ENCODE measurements at regions not wholly inside any gene's neighbourhood (a gene's known extent, or its start where the extent isn't known, plus 50 kb on each side); places are given as distances from the start of the nearest gene placed in this dataset.

GRCh38 chr10:113278664-113279063 lies 274.2 kb upstream of the HABP2 start:
- peaks cover 0 to 3% (median 0%) of the 10 kb centered on the region in 3 donors for H3K27me3 ChIP-seq (ENCODE audit: insufficient read depth in 3 of 3, low read length in 2 of 3)
- H3K36me3 ChIP-seq (ENCODE audit: insufficient read depth in 1 of 2, low read depth in 1 of 2), result no peaks in the 10 kb centered on the region
- H3K27ac ChIP-seq, result no peak overlapping the region
- WGBS, 3 donors, result 51 to 56% (median 54%) methylated on average over 3 of the region's 3 CpGs
- H3K9me3 ChIP-seq, result peaks cover 13% of the 10 kb centered on the region
- intact Hi-C loops (cut with DNase I), result no loop called here
- TF ChIP-seq CTCF (IDR thresholded peaks at IDR 0.05), result no peak
- ATAC-seq, result no peak
- H3K4me1 ChIP-seq, result no peaks in the 10 kb centered on the region
- DNase-seq, result no peak
- H3K4me3 ChIP-seq, result no peak overlapping the region

- no peak for DNase-seq
- Histone ChIP-seq H3K27me3 (ENCODE audit: insufficient read depth in 3 of 3, low read length in 2 of 3) (peaks cover 0 to 3% (median 0%) of the 10 kb centered on the region in 3 donors), H3K4me3 (no peak overlapping the region), H3K36me3 (ENCODE audit: insufficient read depth in 1 of 2, low read depth in 1 of 2) (no peaks in the 10 kb centered on the region), H3K4me1 (no peaks in the 10 kb centered on the region), H3K27ac (no peak overlapping the region), H3K9me3 (peaks cover 13% of the 10 kb centered on the region)
- intact Hi-C loops (cut with DNase I), result no loop called here
- 84 to 92% (median 87%) methylated on average over 4 of the region's 4 CpGs for WGBS, 3 donors
- ATAC-seq, result no peak
- no peak for TF ChIP-seq CTCF (IDR thresholded peaks at IDR 0.05)
These were observed 273.6 kb upstream of the HABP2 start for GRCh38 chr10:113279262-113279661.

- no peak for TF ChIP-seq CTCF (IDR thresholded peaks at IDR 0.05)
- intact Hi-C loops (cut with DNase I), result no loop called here
- Histone ChIP-seq H3K36me3 (ENCODE audit: insufficient read depth in 1 of 2, low read depth in 1 of 2) (no peaks in the 10 kb centered on the region), H3K4me1 (no peaks in the 10 kb centered on the region), H3K9me3 (no peaks in the 10 kb centered on the region), H3K27me3 (ENCODE audit: insufficient read depth in 3 of 3, low read length in 2 of 3) (peaks cover 0 to 3% (median 0%) of the 10 kb centered on the region in 3 donors), H3K4me3 (no peak overlapping the region), H3K27ac (no peak overlapping the region)
- ATAC-seq, result no peak
- 83 to 95% (median 86%) methylated on average over 4 of the region's 4 CpGs for WGBS, 3 donors
- no peak for DNase-seq
These were observed 270.3 kb upstream of the HABP2 start for GRCh38 chr10:113282564-113282963.

- TF ChIP-seq CTCF (IDR thresholded peaks at IDR 0.05), result no peak
- peaks cover 0 to 3% (median 0%) of the 10 kb centered on the region in 3 donors for H3K27me3 ChIP-seq (ENCODE audit: insufficient read depth in 3 of 3, low read length in 2 of 3)
- no peaks in the 10 kb centered on the region for H3K9me3 ChIP-seq
- DNase-seq (no peak), ATAC-seq (no peak)
- H3K4me1 ChIP-seq, result no peaks in the 10 kb centered on the region
- H3K4me3 ChIP-seq, result no peak overlapping the region
- no peaks in the 10 kb centered on the region for H3K36me3 ChIP-seq (ENCODE audit: insufficient read depth in 1 of 2, low read depth in 1 of 2)
- 40 to 53% (median 47%) methylated on average over 5 of the region's 5 CpGs for WGBS, 3 donors
- intact Hi-C loops (cut with DNase I), result no loop called here
- no peak overlapping the region for H3K27ac ChIP-seq
These were observed 269.7 kb upstream of the HABP2 start for GRCh38 chr10:113283189-113283588.

- Histone ChIP-seq H3K27me3 (ENCODE audit: insufficient read depth in 3 of 3, low read length in 2 of 3) (peaks cover 0 to 3% (median 0%) of the 10 kb centered on the region in 3 donors), H3K4me3 (no peak overlapping the region), H3K36me3 (ENCODE audit: insufficient read depth in 1 of 2, low read depth in 1 of 2) (no peaks in the 10 kb centered on the region), H3K9me3 (no peaks in the 10 kb centered on the region), H3K27ac (no peak overlapping the region), H3K4me1 (no peaks in the 10 kb centered on the region)
- no peak for ATAC-seq
- 27 to 44% (median 28%) methylated on average over 4 of the region's 4 CpGs for WGBS, 3 donors
- no peak for DNase-seq
- intact Hi-C loops (cut with DNase I), result no loop called here
- no peak for TF ChIP-seq CTCF (IDR thresholded peaks at IDR 0.05)
These were observed 268.2 kb upstream of the HABP2 start for GRCh38 chr10:113284635-113285034.

Data from psoas muscle (tissue), 7 donors.